H1 (cell line): ENCODE measurements at regions not wholly inside any gene's neighbourhood (a gene's known extent, or its start where the extent isn't known, plus 50 kb on each side); places are given as distances from the start of the nearest gene placed in this dataset.
"Not testable (repeated sequence)": the region's sequence is repeated elsewhere in the genome, so short reads cannot be mapped to it uniquely, and the experiment has no call there.

Experiments
- CTCF ChIA-PET: fragments of 300-600 bp; sonication (Branson Sonifier 250); formaldehyde crosslinking; loops from one replicate; lab custom pipeline; 2021; ENCODE audit not compliant: partially characterized antibody; lab: Charles Lee
- POLR2A ChIA-PET: fragments of 300-600 bp; sonication (Branson Sonifier 250); formaldehyde crosslinking; loops from one replicate; lab custom pipeline; 2021; ENCODE audit warnings: inconsistent platforms; ENCODE audit not compliant: partially characterized antibody; lab: Charles Lee
- DNase-seq, 2 experiments: peaks; one replicate each; pipeline versions ENCODE4 v3.0.0 to v3.0.0-alpha.2; 2010 to 2022; ENCODE audit warnings: low spot score in 2 of 2, low read depth in 1 of 2, mixed read lengths in 1 of 2
- FAIRE-seq: peaks from 2 replicates; lab custom pipeline; 2011; peaks lifted over from hg19 to GRCh38; lab: Jason Lieb, UNC
- H2AFZ ChIP-seq: 2 replicates; pipeline ENCODE4 v1.8.1; 2012; ENCODE audit warnings: low read length, inconsistent platforms
- H2AK5ac ChIP-seq: 2 replicates; pipeline ENCODE4 v1.6.1; 2013; ENCODE audit warnings: low read depth, low read length
- H2BK120ac ChIP-seq: replicated peaks from 2 replicates; pipeline ENCODE3; 2013; ENCODE audit warnings: low read depth, low read length, inconsistent platforms
- H2BK12ac ChIP-seq: 2 replicates; pipeline ENCODE4 v1.6.1; 2013; ENCODE audit warnings: low read depth, low read length
- H2BK15ac ChIP-seq: 2 replicates; pipeline ENCODE4 v1.6.1; 2013; ENCODE audit warnings: low read length
- H2BK20ac ChIP-seq: 2 replicates; pipeline ENCODE4 v1.6.1; 2013; ENCODE audit warnings: low read length
- H2BK5ac ChIP-seq: 2 replicates; pipeline ENCODE4 v1.6.1; 2013; ENCODE audit warnings: low read depth, low read length
- H3K14ac ChIP-seq: 2 replicates; pipeline ENCODE4 v1.6.1; 2013; ENCODE audit warnings: inconsistent platforms; ENCODE audit not compliant: insufficient read length
- H3K18ac ChIP-seq: 2 replicates; pipeline ENCODE4 v1.6.1; 2013; ENCODE audit warnings: low read length; ENCODE audit errors: extremely low read depth
- H3K23ac ChIP-seq: 2 replicates; pipeline ENCODE4 v1.6.1; 2013; ENCODE audit warnings: inconsistent platforms; ENCODE audit not compliant: insufficient read length
- H3K23me2 ChIP-seq: 2 replicates; pipeline ENCODE4 v1.6.1; 2013; ENCODE audit warnings: low read depth, low read length
- H3K27ac ChIP-seq: 2 replicates; pipeline ENCODE4 v1.6.1; 2011; ENCODE audit warnings: low read depth, low read length, inconsistent platforms
- H3K27me3 ChIP-seq, 4 experiments: replicated peaks in 1 of 4; 1 replicate in 1 of 4; 2 replicates in 3 of 4; pipeline versions ENCODE4 v1.6.1 to v1.8.1; 2011 to 2013; ENCODE audit warnings: low read length in 3 of 4, mild to moderate bottlenecking in 3 of 4, inconsistent platforms in 2 of 4, mixed read lengths in 2 of 4, moderate library complexity in 1 of 4; ENCODE audit not compliant: control insufficient read depth in 3 of 4, insufficient read depth in 3 of 4; ENCODE audit errors: extremely low read depth in 1 of 4
- H3K36me3 ChIP-seq, 4 experiments: 2 replicates each; pipeline versions ENCODE4 v1.6.1 to v1.8.1; 2011 to 2013; ENCODE audit warnings: mild to moderate bottlenecking in 4 of 4, low read length in 3 of 4, moderate library complexity in 2 of 4, control low read depth in 1 of 4, inconsistent platforms in 1 of 4; ENCODE audit not compliant: insufficient read depth in 4 of 4, control insufficient read depth in 2 of 4
- H3K4ac ChIP-seq: replicated peaks from 2 replicates; pipeline ENCODE3; 2013; ENCODE audit warnings: low read length, low read depth, mixed read lengths, inconsistent platforms; ENCODE audit not compliant: insufficient read length
- H3K4me1 ChIP-seq, 4 experiments: replicated peaks in 1 of 4; 1 replicate in 1 of 4; 2 replicates in 3 of 4; pipeline versions ENCODE4 v1.6.1 to v1.8.1; 2011 to 2013; ENCODE audit warnings: low read length in 3 of 4, inconsistent platforms in 2 of 4, mixed read lengths in 1 of 4; ENCODE audit not compliant: insufficient read depth in 4 of 4, control insufficient read depth in 3 of 4
- H3K4me2 ChIP-seq, 2 experiments: 2 replicates each; pipeline versions ENCODE4 v1.6.1 to v1.8.1; 2011 to 2013; ENCODE audit warnings: low read depth in 2 of 2, low read length in 2 of 2, control low read depth in 1 of 2, inconsistent platforms in 1 of 2, mild to moderate bottlenecking in 1 of 2; ENCODE audit not compliant: insufficient read depth in 1 of 2
- H3K4me3 ChIP-seq, 4 experiments: fragments of 200-600, 300-600 bp in 1 of 4; sonication (generic), shearing (Covaris generic), sonication (Bioruptor Twin) in 1 of 4; 2 replicates each; pipeline versions ENCODE4 v1.5.1 to v1.8.1; 2011 to 2016; ENCODE audit warnings: low read length in 4 of 4, low read depth in 3 of 4, control low read depth in 2 of 4, inconsistent platforms in 2 of 4, mild to moderate bottlenecking in 2 of 4, mixed read lengths in 1 of 4, moderate library complexity in 1 of 4; ENCODE audit not compliant: insufficient read depth in 2 of 4; ENCODE audit errors: extremely low read depth in 1 of 4
- H3K56ac ChIP-seq: replicated peaks from 2 replicates; pipeline ENCODE3; 2013; ENCODE audit warnings: low read depth, mild to moderate bottlenecking, mixed read lengths, low read length, inconsistent platforms; ENCODE audit not compliant: insufficient read length
- H3K79me1 ChIP-seq: 2 replicates; pipeline ENCODE4 v1.6.1; 2013; ENCODE audit warnings: low read depth, low read length, control low read depth
- H3K79me2 ChIP-seq, 2 experiments: 2 replicates each; pipeline versions ENCODE4 v1.6.1 to v1.8.1; 2012 to 2013; ENCODE audit warnings: low read length in 2 of 2, mild to moderate bottlenecking in 2 of 2, inconsistent platforms in 1 of 2; ENCODE audit not compliant: insufficient read depth in 2 of 2, control insufficient read depth in 1 of 2
- H3K9ac ChIP-seq, 4 experiments: replicated peaks in 1 of 4; 1 replicate in 1 of 4; 2 replicates in 3 of 4; pipeline versions ENCODE4 v1.6.1 to v1.8.1; 2011 to 2013; ENCODE audit warnings: low read depth in 3 of 4, low read length in 3 of 4, control low read depth in 2 of 4, mild to moderate bottlenecking in 2 of 4, moderate library complexity in 2 of 4, inconsistent platforms in 1 of 4; ENCODE audit errors: extremely low read depth in 1 of 4
- H3K9me3 ChIP-seq, 2 experiments: 2 replicates each; pipeline versions ENCODE4 v1.6.1 to v1.8.1; 2012 to 2013; ENCODE audit warnings: mild to moderate bottlenecking in 2 of 2, moderate library complexity in 2 of 2, control low read depth in 1 of 2, inconsistent platforms in 1 of 2, low read depth in 1 of 2, low read length in 1 of 2, mixed read lengths in 1 of 2; ENCODE audit not compliant: insufficient read depth in 2 of 2
- H4K20me1 ChIP-seq, 2 experiments: replicated peaks in 1 of 2; 2 replicates each; pipeline versions ENCODE3 to v1.8.1; 2011 to 2013; ENCODE audit warnings: inconsistent platforms in 2 of 2, low read length in 2 of 2, mild to moderate bottlenecking in 1 of 2; ENCODE audit not compliant: insufficient read depth in 2 of 2, control insufficient read depth in 1 of 2
- H4K5ac ChIP-seq: 2 replicates; pipeline ENCODE4 v1.6.1; 2013; ENCODE audit warnings: low read length, low read depth, mixed read lengths, inconsistent platforms; ENCODE audit not compliant: insufficient read length
- H4K8ac ChIP-seq: 2 replicates; pipeline ENCODE4 v1.8.0; 2013; ENCODE audit warnings: mild to moderate bottlenecking, moderate library complexity, low read length, inconsistent platforms; ENCODE audit not compliant: insufficient read depth; ENCODE audit errors: extremely low read depth
- H4K91ac ChIP-seq: replicated peaks from 2 replicates; pipeline ENCODE3; 2013; ENCODE audit warnings: low read length, mixed read lengths, inconsistent platforms; ENCODE audit not compliant: insufficient read length
- WGBS, 2 experiments: shearing (Covaris generic) in 1 of 2; methylation state at CpG; one replicate each; pipeline versions ENCODE4 v1.1.6 to v1.1.7; 2013 to 2015; ENCODE audit warnings: low lambda C conversion rate in 2 of 2, mixed read lengths in 2 of 2, inconsistent platforms in 1 of 2, low coverage in 1 of 2, missing lambda C conversion rate in 1 of 2; ENCODE audit not compliant: insufficient replicate concordance in 2 of 2, insufficient coverage in 1 of 2, insufficient read length in 1 of 2; ENCODE audit errors: extremely low coverage in 1 of 2, missing lambda C conversion rate in 1 of 2; 5-methylcytosine and 5-hydroxymethylcytosine counted together

- H3K9me3 ChIP-seq, H3K27ac ChIP-seq, H3K79me1 ChIP-seq, H4K5ac ChIP-seq, H3K18ac ChIP-seq, H4K20me1 ChIP-seq, POLR2A ChIA-PET, DNase-seq, H3K23ac ChIP-seq, H3K27me3 ChIP-seq, H3K56ac ChIP-seq, H3K9ac ChIP-seq, H2BK15ac ChIP-seq, H3K4me1 ChIP-seq, FAIRE-seq, H4K91ac ChIP-seq, H3K14ac ChIP-seq, H2AK5ac ChIP-seq, H2BK20ac ChIP-seq, H2BK12ac ChIP-seq, H2BK5ac ChIP-seq, H2AFZ ChIP-seq, H3K79me2 ChIP-seq, H3K4ac ChIP-seq, H3K4me3 ChIP-seq, H3K23me2 ChIP-seq, CTCF ChIA-PET, H4K8ac ChIP-seq, H3K36me3 ChIP-seq, H3K4me2 ChIP-seq, H2BK120ac ChIP-seq: not testable (repeated sequence)
- WGBS, 2 experiments, result 93% methylated on average over 12 of the region's 12 CpGs; no CpG with 5 or more reads in 1 of the 2 experiments
Observed at GRCh38 chr3:35266065-35266464, 373.3 kb upstream of the ARPP21 start.
